CD14-positive monocyte (primary cell): ENCODE measurements at regions not wholly inside any gene's neighbourhood (a gene's known extent, or its start where the extent isn't known, plus 50 kb on each side); places are given as distances from the start of the nearest gene placed in this dataset.

Source experiments
- DNase-seq, 3 donors: peaks; one replicate each; pipeline ENCODE4 v3.0.0-alpha.2; 2011 to 2022
- H2AFZ ChIP-seq: 2 replicates; pipeline ENCODE4 v1.6.0; 2012; ENCODE audit warnings: mild to moderate bottlenecking, low read depth, low read length, inconsistent platforms; ENCODE audit not compliant: insufficient read depth, poor library complexity, severe bottlenecking
- H3K27ac ChIP-seq, 2 donors: 1 replicate in 1 of 2; 2 replicates in 1 of 2; pipeline ENCODE4 v1.5.1; 2012 to 2013; ENCODE audit warnings: low read length in 2 of 2, control low read depth in 1 of 2, inconsistent platforms in 1 of 2, low read depth in 1 of 2, mild to moderate bottlenecking in 1 of 2
- H3K27me3 ChIP-seq, 2 donors: one replicate each; pipeline versions ENCODE4 v1.6.0 to v1.6.1; 2011 to 2013; ENCODE audit warnings: low read length in 2 of 2; ENCODE audit not compliant: control insufficient read depth in 2 of 2, insufficient read depth in 2 of 2
- H3K36me3 ChIP-seq, 2 donors: replicated peaks in 1 of 2; 1 replicate in 1 of 2; 2 replicates in 1 of 2; pipeline versions ENCODE4 v1.5.1 to v1.6.1; 2012 to 2013; ENCODE audit warnings: low read length in 2 of 2, control low read depth in 1 of 2, inconsistent platforms in 1 of 2, mild to moderate bottlenecking in 1 of 2; ENCODE audit not compliant: insufficient read depth in 2 of 2, control insufficient read depth in 1 of 2
- H3K4me1 ChIP-seq, 2 donors: 1 replicate in 1 of 2; 2 replicates in 1 of 2; pipeline versions ENCODE4 v1.5.1 to v1.6.1; 2012 to 2013; ENCODE audit warnings: low read length in 2 of 2, control low read depth in 1 of 2, inconsistent platforms in 1 of 2, mild to moderate bottlenecking in 1 of 2, moderate library complexity in 1 of 2; ENCODE audit not compliant: insufficient read depth in 2 of 2, control insufficient read depth in 1 of 2
- H3K4me2 ChIP-seq: replicated peaks from 2 replicates; pipeline ENCODE3; 2012; ENCODE audit warnings: low read length, moderate library complexity, mild to moderate bottlenecking; ENCODE audit not compliant: poor library complexity, severe bottlenecking; ENCODE audit errors: extremely low read depth
- H3K4me3 ChIP-seq, 3 experiments: fragments of 200-600 bp in 1 of 3; sonication (generic) in 1 of 3; replicated peaks in 1 of 3; 1 replicate in 2 of 3; 2 replicates in 1 of 3; pipeline ENCODE4 v1.5.1; 2011 to 2013; ENCODE audit warnings: low read length in 3 of 3, mild to moderate bottlenecking in 3 of 3, control low read depth in 2 of 3, low read depth in 2 of 3, inconsistent platforms in 1 of 3, moderate library complexity in 1 of 3
- H3K79me2 ChIP-seq: 2 replicates; pipeline ENCODE4 v1.6.0; 2012; ENCODE audit warnings: mild to moderate bottlenecking, control low read depth, inconsistent platforms, low read length, moderate library complexity; ENCODE audit not compliant: insufficient read depth
- H3K9ac ChIP-seq: 2 replicates; pipeline ENCODE4 v1.6.0; 2017; ENCODE audit warnings: low read length, mild to moderate bottlenecking; ENCODE audit not compliant: insufficient read depth, poor library complexity, severe bottlenecking
- H3K9me3 ChIP-seq, 2 donors: replicated peaks in 1 of 2; 1 replicate in 1 of 2; 2 replicates in 1 of 2; pipeline versions ENCODE4 v1.5.1 to v1.6.1; 2012 to 2013; ENCODE audit warnings: low read length in 2 of 2, control low read depth in 1 of 2; ENCODE audit not compliant: control insufficient read depth in 1 of 2, insufficient read depth in 1 of 2
- H4K20me1 ChIP-seq: 2 replicates; pipeline ENCODE4 v1.6.0; 2012; ENCODE audit warnings: mild to moderate bottlenecking, low read length, control low read depth, moderate library complexity; ENCODE audit not compliant: insufficient read depth
- H3K27ac Mint-ChIP-seq, 7 donors: one replicate each; pipeline ENCODE4 v1.8.0; 2020; ENCODE audit warnings: mild to moderate bottlenecking in 7 of 7, mixed read lengths in 7 of 7, moderate library complexity in 6 of 7, inconsistent platforms in 2 of 7
- H3K27me3 Mint-ChIP-seq, 3 donors: one replicate each; pipeline ENCODE4 v1.8.0; 2021 to 2022; ENCODE audit warnings: low read depth in 3 of 3, mild to moderate bottlenecking in 3 of 3, mixed read lengths in 3 of 3, moderate library complexity in 3 of 3, inconsistent platforms in 1 of 3
- H3K36me3 Mint-ChIP-seq, 2 donors: one replicate each; pipeline ENCODE4 v1.8.0; 2020; ENCODE audit warnings: mixed read lengths in 2 of 2, inconsistent platforms in 1 of 2, mild to moderate bottlenecking in 1 of 2
- H3K4me1 Mint-ChIP-seq: one replicate; pipeline ENCODE4 v1.8.0; 2020; ENCODE audit warnings: mild to moderate bottlenecking, mixed read lengths
- H3K4me3 Mint-ChIP-seq, 2 donors: one replicate each; pipeline ENCODE4 v1.8.0; 2020; ENCODE audit warnings: mild to moderate bottlenecking in 2 of 2, mixed read lengths in 2 of 2, moderate library complexity in 1 of 2
- H3K9me3 Mint-ChIP-seq, 7 donors: one replicate each; pipeline ENCODE4 v1.8.0; 2020 to 2022; ENCODE audit warnings: mixed read lengths in 7 of 7, mild to moderate bottlenecking in 6 of 7, moderate library complexity in 6 of 7, inconsistent platforms in 2 of 7
- WGBS: methylation state at CpG from one replicate; pipeline ENCODE4 v1.1.5; 2013; ENCODE audit warnings: missing lambda C conversion rate; ENCODE audit not compliant: insufficient coverage; 5-methylcytosine and 5-hydroxymethylcytosine counted together
- intact Hi-C, 2 donors: fragments of 100-400 bp; cut with micrococcal nuclease; formaldehyde crosslinking; loops; one replicate each; pipeline versions ENCODE4 v1.15.0 to v1.15.1; 2023
- TF ChIP-seq, protein P1 (sequence below): fragments of 200-600 bp; IDR thresholded peaks from one replicate; pipeline ENCODE4 v1.8.0; 2022; ENCODE audit warnings: antibody characterized with exemption, mild to moderate bottlenecking

DNA sequence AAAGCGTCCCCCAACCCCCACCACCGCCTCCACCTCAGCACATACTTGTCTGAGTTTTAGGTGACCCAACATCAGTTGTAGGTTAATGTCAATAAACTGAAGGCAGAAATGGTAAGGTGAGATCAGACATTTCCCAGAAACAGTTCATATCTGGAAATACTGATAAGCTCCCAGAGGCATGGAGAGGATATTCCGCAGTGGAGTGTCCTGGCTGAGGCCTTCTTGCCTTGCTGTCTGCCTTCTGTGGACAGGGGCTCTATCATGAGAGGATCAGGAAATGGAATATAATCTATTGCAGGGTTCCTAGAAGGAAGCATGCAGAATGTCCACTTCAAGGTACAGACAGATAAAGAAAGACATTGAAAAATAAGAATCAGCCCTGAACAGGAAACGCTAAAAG, 473.3 kb upstream of the MKI67 start:
- no peaks in the 10 kb centered on the region for H3K36me3 ChIP-seq
- peaks cover 0 to 3% of the 10 kb centered on the region in 2 donors for H3K9me3 ChIP-seq
- peaks cover 0 to 7% (median 3%) of the 10 kb centered on the region in 7 donors for H3K9me3 Mint-ChIP-seq
- no peak overlapping the region for H2AFZ ChIP-seq
- H3K27me3 Mint-ChIP-seq = peaks cover 3 to 6% (median 4%) of the 10 kb centered on the region in 3 donors
- H3K4me2 ChIP-seq = no peak overlapping the region
- H4K20me1 ChIP-seq = no peaks in the 10 kb centered on the region
- H3K27ac Mint-ChIP-seq = no peak overlapping the region
- WGBS = 100% methylated on average over 1 of the region's 4 CpGs
- H3K4me3 ChIP-seq = no peak overlapping the region
- no peak overlapping the region for H3K4me3 Mint-ChIP-seq
- H3K27me3 ChIP-seq = no peaks in the 10 kb centered on the region
- no peaks in the 10 kb centered on the region for H3K4me1 Mint-ChIP-seq
- intact Hi-C loops = no loop called here
- no peak overlapping the region for H3K27ac ChIP-seq
- no peaks in the 10 kb centered on the region for H3K4me1 ChIP-seq
- H3K79me2 ChIP-seq = no peaks in the 10 kb centered on the region
- DNase-seq = no peak
- TF ChIP-seq, protein P1, sequence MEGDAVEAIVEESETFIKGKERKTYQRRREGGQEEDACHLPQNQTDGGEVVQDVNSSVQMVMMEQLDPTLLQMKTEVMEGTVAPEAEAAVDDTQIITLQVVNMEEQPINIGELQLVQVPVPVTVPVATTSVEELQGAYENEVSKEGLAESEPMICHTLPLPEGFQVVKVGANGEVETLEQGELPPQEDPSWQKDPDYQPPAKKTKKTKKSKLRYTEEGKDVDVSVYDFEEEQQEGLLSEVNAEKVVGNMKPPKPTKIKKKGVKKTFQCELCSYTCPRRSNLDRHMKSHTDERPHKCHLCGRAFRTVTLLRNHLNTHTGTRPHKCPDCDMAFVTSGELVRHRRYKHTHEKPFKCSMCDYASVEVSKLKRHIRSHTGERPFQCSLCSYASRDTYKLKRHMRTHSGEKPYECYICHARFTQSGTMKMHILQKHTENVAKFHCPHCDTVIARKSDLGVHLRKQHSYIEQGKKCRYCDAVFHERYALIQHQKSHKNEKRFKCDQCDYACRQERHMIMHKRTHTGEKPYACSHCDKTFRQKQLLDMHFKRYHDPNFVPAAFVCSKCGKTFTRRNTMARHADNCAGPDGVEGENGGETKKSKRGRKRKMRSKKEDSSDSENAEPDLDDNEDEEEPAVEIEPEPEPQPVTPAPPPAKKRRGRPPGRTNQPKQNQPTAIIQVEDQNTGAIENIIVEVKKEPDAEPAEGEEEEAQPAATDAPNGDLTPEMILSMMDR = no peak
- no peak overlapping the region for H3K9ac ChIP-seq
- no peaks in the 10 kb centered on the region for H3K36me3 Mint-ChIP-seq

DNA sequence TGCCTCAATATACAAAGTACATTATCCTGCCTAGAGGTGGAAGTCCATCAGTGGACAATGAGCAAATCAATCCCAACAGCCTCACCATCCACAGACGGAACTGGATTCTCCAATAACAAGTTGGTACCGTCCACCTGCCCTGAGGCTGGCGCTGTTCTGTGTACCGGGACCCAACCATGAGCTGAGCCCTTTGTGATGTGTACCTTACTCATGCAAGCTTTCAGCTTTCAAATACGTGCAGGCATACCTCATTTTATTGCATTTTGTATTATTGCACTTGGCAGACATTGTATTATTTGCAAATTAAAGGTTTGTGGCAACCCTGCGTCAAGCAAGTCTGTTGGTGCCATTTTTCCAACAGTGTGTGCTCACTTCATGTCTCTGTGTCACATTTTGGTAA, 476.0 kb upstream of the MKI67 start:
- Mint-ChIP-seq H3K36me3 (no peaks in the 10 kb centered on the region), H3K4me1 (no peaks in the 10 kb centered on the region), H3K27ac (no peak overlapping the region), H3K27me3 (peaks cover 2 to 6% (median 2%) of the 10 kb centered on the region in 3 donors), H3K9me3 (peaks cover 0 to 4% (median 0%) of the 10 kb centered on the region in 7 donors), H3K4me3 (no peak overlapping the region)
- H3K9ac ChIP-seq = no peak overlapping the region
- intact Hi-C loops = no loop called here
- H3K4me2 ChIP-seq = no peak overlapping the region
- DNase-seq = no peak
- no peaks in the 10 kb centered on the region for H3K27me3 ChIP-seq
- TF ChIP-seq, protein P1 = no peak
- H3K9me3 ChIP-seq = no peaks in the 10 kb centered on the region
- no peaks in the 10 kb centered on the region for H3K79me2 ChIP-seq
- H2AFZ ChIP-seq = no peak overlapping the region
- H3K4me3 ChIP-seq = no peak overlapping the region
- no peaks in the 10 kb centered on the region for H4K20me1 ChIP-seq
- H3K36me3 ChIP-seq = no peaks in the 10 kb centered on the region
- WGBS = 94% methylated on average over 6 of the region's 6 CpGs
- H3K27ac ChIP-seq = no peak overlapping the region
- no peaks in the 10 kb centered on the region for H3K4me1 ChIP-seq
